BJ (cell line): ENCODE measurements at regions not wholly inside any gene's neighbourhood (a gene's known extent, or its start where the extent isn't known, plus 50 kb on each side); places are given as distances from the start of the nearest gene placed in this dataset.
A peak's percentile ranks its signal among the peaks of the same experiment; 100 is the strongest.
"Not testable (repeated sequence)": the region's sequence is repeated elsewhere in the genome, so short reads cannot be mapped to it uniquely, and the experiment has no call there.

Experiments
- CTCF ChIA-PET: fragments of 350-600 bp; formaldehyde crosslinking; extraction: SDS; loops from one replicate; lab custom pipeline; 2021; ENCODE audit warnings: antibody characterized with exemption, inconsistent platforms; lab: Yijun Ruan, JAX
- POLR2A ChIA-PET: fragments of 300-600 bp; sonication (Branson Sonifier 250); formaldehyde crosslinking; extraction: SDS; loops from one replicate; lab custom pipeline; 2021; ENCODE audit warnings: antibody characterized with exemption; lab: Charles Lee
- DNase-seq: peaks from one replicate; pipeline ENCODE4 v3.0.0-alpha.2; 2011; ENCODE audit warnings: low read depth
- H3K27me3 ChIP-seq: 2 replicates; pipeline ENCODE4 v1.6.0; 2011; ENCODE audit warnings: low read length; ENCODE audit not compliant: control insufficient read depth, insufficient read depth
- H3K36me3 ChIP-seq: 2 replicates; pipeline ENCODE4 v1.5.1; 2011; ENCODE audit warnings: low read length; ENCODE audit not compliant: control insufficient read depth, insufficient read depth
- H3K4me3 ChIP-seq: 2 replicates; pipeline ENCODE4 v1.5.1; 2011; ENCODE audit warnings: low read depth, mild to moderate bottlenecking, control low read depth, low read length
- CTCF ChIP-seq: IDR thresholded peaks from 2 replicates; pipeline ENCODE4 v1.5.1; 2011; ENCODE audit warnings: low read depth, mild to moderate bottlenecking, control low read depth, inconsistent platforms, low read length, moderate library complexity; ENCODE audit not compliant: insufficient read depth

- ChIA-PET POLR2A (no interaction called here), CTCF (no interaction called here)
- Histone ChIP-seq H3K4me3 (no peak overlapping the region), H3K36me3 (no peaks in the 10 kb centered on the region), H3K27me3 (no peaks in the 10 kb centered on the region)
- no peak for TF ChIP-seq CTCF
- no peak for DNase-seq
These were observed 1550.9 kb downstream of the PCDH9 start for GRCh38 chr13:65679240-65679639.

- Histone ChIP-seq H3K4me3 (no peak overlapping the region), H3K27me3 (no peaks in the 10 kb centered on the region), H3K36me3 (no peaks in the 10 kb centered on the region)
- CTCF ChIA-PET = no interaction called here
- DNase-seq = no peak
- 0 out of 2 replicates have a peak, but pooled peaks have one; percentile 14 for TF ChIP-seq CTCF
- POLR2A ChIA-PET = no interaction called here
These were observed 1552.2 kb downstream of the PCDH9 start for GRCh38 chr13:65677906-65678305.

GRCh38 chr13:65675383-65675782 is 1554.8 kb downstream of the PCDH9 start:
- CTCF ChIA-PET = interaction anchor here (1.1 to 1.2 kb wide), 2 partner anchors 19 to 37 kb away, joined by 3 read pairs; no protein-coding TSS in a partner anchor
- DNase-seq, POLR2A ChIA-PET: not testable (repeated sequence)

GRCh38 chr13:65670014-65670625 is 1560.0 kb downstream of the PCDH9 start:
- POLR2A ChIA-PET = no interaction called here
- no peak for DNase-seq
- Histone ChIP-seq H3K36me3 (no peaks in the 10 kb centered on the region), H3K4me3 (no peak overlapping the region), H3K27me3 (no peaks in the 10 kb centered on the region)
- no peak for TF ChIP-seq CTCF
- CTCF ChIA-PET = no interaction called here

More at GRCh38 chr13:65675383-65675782, 1554.8 kb downstream of the PCDH9 start:
- not testable (repeated sequence) for H3K36me3 ChIP-seq, H3K27me3 ChIP-seq, H3K4me3 ChIP-seq

GRCh38 chr13:65660731-65661130 is 1569.4 kb downstream of the PCDH9 start:
- no peak for TF ChIP-seq CTCF
- DNase-seq = no peak
- H3K36me3 ChIP-seq = no peaks in the 10 kb centered on the region
- CTCF ChIA-PET = no interaction called here
- POLR2A ChIA-PET = no interaction called here
- no peaks in the 10 kb centered on the region for H3K27me3 ChIP-seq
- H3K4me3 ChIP-seq = no peak overlapping the region
